KG1 (cell line): ENCODE measurements at regions not wholly inside any gene's neighbourhood (a gene's known extent, or its start where the extent isn't known, plus 50 kb on each side); places are given as distances from the start of the nearest gene placed in this dataset.

ENCODE experiments used
- DNase-seq: peaks from one replicate; lab custom pipeline; 2025; lab: John Stamatoyannopoulos, UW

DNA sequence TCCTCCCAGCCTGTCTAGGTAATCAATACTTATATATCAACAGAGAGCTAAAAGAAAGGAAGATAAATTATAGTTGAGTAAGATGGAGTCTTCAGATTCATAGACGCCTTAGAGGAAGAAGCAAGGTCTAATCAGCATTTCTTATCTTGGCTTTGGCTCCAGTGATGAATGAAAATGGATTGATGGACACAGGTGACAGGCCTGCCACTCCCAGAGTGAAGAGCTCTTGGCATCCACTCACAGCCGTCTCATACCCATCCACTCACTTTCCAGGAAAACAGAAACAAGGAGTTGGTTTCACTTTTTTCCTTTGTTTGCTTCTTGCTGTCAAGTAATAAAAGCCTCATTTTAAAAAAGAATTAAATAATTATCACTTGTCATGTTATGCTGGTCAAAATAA is 168.2 kb downstream of the MFSD1 start:
- DNase-seq = no peak

DNA sequence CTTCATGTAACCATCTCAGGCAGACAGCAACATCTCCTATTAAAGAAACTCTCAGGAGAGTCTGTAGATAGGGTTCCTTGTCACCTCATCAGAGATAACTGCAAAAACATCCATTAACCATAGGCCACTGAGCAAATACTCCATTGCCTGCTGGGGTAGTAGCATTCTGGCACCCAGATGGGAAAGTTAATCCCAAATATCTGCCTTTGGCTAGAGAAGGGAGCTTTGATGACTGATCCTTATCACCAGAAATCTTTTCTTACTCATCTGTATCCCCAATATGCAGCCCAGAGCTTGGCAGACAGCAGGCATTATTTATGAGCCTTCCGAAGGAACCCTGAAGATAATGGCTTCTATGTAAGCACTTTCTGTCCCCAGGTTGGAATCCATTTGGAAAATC is 173.1 kb downstream of the MFSD1 start:
- no peak for DNase-seq

DNA sequence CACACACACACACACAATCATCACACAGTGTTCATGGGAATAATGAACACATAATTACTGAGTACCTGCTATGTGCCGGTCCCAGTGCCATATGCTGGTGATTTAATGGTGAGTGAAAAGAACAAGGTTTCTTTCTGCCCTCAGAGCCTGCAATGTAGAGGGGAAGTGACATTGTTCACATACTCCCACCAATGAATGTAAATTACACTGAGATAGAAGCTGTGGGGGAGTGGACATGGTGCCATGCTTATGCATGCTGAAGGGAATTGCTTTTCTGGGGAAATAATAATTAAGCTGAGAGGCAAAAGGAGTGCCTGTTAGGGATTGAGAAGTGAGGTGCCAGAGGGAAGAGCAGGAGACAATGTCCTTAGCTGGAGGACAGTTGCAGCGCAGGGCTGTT is 175.1 kb downstream of the MFSD1 start:
- no peak for DNase-seq

DNA sequence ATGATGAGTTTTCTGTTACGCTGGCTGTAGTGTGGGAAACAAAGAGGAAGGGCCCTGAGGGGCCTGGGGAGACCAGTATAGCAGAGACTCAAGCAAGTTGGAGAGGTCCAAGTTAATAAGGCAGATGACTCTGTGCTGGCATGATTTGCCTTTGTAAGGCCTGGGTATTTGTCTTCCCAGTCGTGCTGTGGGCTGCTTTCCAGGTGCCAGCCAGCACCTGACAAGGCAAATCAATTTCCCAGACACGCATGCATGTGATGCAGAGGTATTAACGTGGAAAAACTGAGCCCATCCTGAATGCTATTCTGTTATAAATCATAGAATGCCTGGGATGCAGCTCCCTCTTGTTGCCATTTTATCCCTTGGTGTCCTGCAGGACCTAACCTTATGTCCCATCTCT is 175.6 kb downstream of the MFSD1 start:
- DNase-seq = no peak

DNA sequence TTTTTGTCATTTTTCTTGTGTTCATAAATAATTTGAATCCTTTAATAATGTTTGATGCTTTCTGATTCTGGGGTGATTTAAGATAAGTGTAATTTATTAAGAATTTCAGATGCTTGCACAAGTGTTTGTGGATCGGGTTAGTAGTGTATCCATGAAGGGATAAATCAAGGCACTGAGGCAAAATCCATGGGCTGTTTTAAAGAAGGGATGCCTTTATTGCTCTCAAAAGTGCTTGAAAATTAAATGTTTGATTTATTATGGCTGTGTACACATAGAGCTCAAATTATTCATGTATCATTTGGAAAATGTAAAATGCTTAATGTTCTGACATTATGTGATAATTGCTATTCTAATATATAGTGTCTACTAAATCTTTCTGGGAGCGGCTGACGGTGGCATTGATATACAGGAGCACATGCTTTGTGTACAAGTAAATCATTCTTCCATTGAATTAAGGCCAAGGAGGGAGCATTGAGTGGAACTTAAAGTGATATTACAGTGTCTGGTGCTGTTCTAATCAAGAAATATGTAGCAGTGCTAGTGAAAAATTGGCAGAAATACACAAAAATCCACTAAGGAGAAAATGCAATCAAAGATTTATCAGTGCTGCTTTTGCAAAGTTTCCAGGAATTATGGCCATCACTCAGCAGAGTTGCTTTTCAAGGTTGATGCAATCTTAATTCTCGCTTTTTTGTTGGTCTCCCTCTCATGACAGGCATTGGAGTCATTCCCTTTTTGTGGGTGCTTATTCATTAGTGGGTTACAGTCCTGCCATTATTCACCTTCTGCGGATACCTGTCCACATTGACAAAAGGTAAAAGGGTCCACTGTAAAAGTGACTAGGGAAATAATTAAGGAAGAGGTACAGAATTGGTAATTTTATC is 181.6 kb downstream of the MFSD1 start:
- no peak for DNase-seq

DNA sequence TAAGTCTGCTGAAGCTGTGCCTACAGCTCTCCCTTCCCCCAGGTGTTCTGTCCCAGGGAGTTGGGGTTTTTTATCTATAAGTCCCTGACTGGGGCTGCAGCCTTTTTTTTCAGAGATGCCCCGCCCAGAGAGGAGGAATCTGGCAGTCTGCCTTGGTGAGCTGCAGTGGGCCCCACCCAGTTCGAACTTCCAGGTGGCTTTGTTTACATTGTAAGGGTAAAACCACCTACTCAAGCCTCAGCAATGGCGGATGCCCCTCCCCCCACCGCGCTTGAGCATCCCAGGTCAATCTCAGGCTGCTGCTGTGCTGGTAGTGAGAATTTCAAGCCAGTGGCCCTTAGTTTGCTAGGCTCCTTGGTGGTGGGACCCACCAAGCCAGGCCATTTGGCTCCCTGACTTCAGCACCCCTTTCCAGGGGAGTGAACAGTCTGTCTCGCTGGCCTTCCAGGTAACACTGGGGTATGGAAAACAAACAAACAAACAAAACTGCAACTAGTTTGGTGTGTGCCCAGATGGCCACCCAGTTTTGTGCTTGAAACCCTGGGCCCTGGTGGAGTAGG is 189.4 kb downstream of the MFSD1 start:
- DNase-seq = no peak

DNA sequence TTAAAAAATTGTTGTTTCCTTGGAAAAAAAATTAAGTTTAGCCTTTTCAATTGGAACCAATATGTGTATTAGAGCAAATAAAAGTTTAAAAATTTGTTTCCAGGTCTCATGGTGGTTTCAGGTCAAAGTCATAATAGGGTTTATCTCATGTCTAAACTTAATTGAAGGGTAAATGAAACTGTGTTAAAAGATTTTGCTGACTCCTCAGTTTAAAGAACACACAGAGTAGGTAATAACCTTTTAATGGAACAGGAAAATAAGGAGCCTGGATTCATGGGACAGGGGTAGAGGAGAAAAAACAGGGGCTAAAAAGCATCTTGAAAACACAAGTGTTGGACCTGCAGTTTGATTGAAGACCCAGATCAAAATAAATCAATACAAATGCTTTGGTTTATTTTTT is 190.6 kb downstream of the MFSD1 start:
- DNase-seq = no peak

DNA sequence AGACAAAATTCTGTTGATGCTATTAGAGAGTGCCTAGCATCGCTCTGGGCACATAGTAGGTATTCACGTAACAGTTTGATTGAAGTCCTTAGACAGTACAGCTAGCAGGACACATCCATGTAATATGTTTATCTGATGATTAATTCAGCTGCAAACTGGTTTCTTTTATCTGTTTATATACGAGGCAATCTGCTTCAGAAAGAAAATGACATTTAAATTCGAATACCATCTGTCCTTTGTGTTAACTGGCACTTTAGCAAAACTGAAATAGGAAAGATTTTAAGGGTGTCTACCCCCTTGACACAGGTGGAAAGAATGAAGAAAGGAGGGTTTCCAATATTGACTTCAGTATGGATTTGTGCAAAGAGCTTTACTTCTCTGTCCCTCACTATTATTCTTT is 192.5 kb downstream of the MFSD1 start:
- no peak for DNase-seq

DNA sequence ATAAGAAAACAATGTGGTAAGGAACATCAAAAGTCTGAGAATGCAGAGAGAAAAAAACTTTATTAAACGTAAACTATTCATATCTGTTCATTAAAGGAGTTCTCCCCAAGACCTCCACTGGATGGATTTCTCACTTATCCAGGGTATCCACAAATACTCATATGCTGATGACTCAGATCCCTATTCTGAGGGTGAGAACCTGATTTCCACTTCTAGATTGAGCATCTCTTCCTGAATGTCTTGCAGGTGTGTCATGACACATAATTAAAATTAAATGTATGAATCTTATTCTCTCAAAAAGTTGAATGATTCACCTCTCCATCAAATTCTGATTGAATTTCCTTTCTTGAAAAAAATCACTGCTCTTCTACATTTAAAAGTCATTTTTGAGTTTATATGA is 199.9 kb downstream of the MFSD1 start:
- DNase-seq = no peak

DNA sequence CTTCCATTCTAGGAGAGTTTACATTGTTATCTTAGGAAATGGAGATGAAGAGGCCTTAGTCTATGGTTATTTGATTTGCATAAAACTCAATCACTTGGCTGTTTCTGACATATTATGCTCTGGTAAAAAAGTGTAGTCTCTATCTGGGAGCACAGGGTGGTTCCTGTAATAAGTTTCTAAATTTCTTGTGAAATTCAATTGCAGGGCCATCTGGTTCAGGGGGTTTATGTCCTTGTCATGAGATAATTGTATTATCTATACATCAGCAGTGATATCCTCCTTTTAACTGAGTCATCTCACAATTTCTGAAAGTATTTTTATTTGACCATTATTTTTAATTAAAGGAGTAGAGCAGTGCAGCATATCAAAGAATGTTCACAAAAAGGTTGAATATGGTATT is 203.3 kb downstream of the MFSD1 start:
- no peak for DNase-seq

DNA sequence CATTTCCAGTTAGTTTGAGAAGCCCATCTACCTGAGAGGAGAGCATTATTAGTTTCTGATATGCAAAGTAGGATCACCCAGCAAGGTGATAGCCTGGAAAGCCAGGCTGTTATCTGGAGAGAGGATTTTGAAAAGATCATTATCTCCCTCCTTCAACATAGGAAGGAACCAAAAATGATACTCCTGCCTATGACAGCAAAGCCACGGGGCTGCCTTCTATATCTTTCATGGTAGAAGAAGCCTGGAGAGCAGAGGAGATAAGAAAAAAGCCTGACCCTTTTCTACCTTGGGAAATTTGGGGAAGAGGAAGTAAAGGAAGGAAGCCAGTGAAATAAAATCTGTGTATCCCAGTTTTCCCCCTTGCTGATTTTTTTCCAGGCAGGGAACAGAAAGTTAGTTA is 205.5 kb downstream of the MFSD1 start:
- DNase-seq = no peak

DNA sequence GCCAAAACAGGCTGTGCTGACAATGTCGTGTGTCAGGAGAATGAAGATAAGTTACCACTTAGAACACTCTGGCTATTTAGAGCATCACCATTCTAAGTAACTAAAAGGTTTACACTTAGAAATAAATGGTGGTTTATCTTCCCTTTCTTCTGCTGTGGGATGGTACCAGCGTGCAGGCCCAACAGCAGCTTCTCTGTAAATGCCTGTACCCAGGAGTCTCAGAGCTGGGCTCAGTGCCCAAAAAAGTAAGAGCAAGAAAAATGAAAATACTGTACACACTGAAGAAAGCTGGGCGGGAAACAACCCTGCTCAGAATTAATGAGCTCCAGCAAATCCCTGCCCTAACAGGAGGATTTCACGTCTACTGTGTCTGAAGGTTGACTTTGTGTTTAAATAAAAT is 206.5 kb downstream of the MFSD1 start:
- DNase-seq = no peak

DNA sequence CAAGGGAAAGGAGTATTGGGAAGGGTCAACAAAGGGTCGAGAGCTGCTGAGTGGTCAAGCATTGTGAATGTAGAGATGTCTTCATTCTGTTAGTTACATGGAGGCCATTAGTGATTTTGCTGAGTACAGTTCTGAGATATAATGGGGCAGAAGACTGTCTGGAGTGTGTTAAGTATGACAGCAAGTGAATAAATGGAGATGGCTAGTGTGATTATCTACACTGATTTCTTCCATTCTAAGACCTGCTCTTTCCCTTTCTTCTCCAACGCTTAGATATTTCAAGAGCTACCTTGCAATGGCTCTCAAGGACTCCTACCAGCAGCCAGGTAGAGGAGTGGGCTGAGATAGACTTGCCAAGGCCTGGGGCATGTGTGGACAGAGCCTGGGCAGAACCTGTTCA is 216.5 kb downstream of the MFSD1 start:
- DNase-seq = no peak

DNA sequence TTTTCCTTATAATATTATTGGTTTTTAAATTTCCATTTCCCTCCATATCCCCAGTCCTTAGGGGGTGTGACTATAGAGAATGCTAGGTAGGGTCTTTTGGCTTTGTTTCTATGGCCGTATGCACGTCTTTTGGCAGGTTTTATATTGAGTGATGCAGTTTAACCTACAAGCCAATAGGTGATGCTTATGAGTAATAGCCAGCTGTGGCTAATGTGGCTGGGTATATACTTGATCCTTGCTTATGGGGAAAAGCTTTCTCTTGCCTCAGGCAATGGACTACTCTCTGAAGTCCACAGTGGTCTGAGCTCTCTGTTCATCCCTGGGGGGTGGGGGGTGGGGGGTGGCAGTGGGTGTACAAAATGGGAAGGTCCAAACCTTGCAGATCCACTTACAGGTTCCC is 223.9 kb downstream of the MFSD1 start:
- no peak for DNase-seq

DNA sequence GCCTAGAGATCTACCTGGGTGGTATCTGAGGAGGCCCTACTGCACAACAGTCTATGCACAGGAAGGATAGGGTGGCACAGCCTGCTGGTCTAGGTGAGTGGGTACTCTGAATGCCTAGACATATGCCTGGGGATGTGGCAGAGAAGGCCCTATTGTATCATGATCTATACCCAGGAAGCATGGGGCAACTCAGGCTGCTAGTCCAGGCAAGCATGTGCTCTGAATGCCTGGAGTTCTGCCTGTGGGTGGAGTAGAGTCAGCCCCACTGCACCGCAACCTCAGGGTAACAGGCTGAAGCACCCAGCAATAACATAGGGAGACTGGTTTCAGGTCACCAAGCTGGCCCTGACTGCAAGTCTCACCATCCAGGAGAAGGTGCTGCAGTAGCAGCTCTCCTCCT is 224.7 kb downstream of the MFSD1 start:
- no peak for DNase-seq

DNA sequence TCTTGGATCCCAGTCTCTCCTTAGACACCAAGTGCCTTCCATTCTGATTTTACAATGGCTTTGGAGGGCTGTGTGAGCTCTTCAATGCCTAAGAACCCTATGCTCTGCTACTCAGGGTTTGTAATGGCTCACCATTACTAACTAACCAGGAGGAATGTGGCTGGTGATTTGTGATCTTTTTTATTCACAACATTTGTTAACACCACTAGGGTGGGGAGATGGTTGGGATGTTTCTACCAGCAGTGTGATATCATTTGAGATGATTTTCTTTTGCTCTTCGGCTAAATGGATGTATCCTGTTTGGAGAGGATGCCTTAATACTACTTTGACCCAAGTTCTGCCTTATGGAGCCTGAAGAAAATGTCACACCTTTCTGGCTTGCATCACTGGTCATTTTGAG is 226.9 kb downstream of the MFSD1 start:
- no peak for DNase-seq

DNA sequence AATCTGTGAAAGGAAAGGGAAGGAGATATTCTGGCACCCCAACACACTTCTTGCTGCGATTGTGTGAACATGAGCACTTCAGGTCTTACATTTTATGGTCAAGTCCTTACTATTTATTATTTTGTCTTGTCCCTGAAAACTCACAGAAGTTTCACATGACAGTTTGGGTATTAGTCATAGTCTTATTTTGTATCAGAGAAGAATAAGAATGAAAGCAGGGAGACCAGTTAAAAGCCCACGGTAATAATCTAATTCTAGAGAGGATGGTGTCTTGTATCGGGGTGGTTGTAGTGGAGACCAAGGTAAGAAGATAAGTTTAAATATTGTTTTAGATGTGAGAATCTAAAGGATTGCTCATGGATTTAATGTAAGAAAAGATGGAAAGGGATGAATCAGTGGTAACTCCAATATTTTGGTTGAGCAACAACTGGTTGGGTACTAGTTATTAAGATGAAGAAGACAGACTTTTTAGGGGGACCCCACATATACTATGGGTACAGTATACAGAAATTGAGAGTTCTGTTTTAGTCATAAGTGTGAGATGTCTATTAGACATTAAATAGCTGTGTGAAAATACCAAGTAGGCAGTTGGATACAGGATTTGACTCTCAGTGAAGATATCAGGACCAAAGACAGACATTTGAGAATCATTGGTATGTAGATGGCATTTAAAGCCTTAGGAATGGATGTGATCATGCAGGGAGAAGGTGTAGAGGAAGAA is 227.6 kb downstream of the MFSD1 start:
- DNase-seq = no peak

DNA sequence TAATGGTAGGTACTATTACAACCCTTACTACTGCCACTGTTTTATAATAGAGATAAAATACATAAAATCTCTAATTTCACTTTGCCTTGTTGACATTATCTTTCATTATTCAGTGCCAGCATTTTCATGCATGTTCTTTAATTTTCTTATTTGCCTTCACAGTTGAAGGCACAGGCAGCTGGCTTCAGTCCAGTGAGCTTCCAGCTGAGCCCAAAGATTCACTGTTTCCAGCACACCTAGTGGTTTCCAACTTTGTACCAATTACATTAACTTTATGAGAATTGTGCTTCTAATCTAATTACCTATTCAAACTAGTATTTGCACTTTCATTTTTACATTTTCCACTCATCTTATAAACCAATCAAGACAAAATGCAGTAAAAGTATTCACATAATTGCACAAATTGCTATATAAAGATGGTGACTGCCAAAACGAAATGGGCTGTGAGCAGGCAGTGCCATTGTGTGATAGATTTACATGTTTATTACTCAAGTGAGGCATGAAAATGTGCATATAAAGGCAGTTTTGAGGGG is 228.3 kb downstream of the MFSD1 start:
- DNase-seq = no peak

DNA sequence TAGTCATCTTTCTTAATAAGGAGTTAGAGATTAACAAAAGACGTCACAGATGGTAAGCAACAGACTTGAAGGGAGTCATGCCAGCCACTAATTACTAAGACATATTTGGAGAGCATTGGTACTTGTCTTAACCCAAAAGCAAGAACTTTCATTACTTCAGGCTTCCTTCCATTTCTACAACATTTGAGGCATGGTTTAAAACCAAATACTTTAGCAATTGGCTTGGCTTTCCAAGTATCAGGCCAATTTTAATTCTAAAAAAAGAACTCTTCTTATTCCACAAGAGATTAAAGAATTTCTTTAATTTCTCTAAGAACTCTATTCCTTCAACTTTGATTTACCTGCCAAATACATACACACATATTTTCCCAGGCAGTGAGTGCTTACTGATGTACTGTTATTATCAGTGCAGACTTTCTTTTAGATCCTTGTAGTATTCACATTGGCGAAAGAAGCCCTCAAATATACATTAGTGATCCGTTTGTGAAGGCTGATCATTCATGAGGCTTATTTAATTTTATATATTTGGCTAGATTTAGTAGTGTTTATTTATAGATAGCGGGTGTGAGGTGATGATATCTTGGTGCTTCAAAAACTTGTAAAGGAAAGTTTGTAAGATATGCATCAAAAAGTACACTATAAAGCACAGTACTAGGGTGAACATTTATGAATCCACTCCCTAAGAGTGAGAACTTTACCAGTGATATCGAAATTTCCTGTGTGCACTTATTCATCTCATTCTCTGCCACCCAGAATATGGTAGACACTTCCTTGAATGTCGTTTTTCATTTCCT is 229.2 kb downstream of the MFSD1 start:
- no peak for DNase-seq

DNA sequence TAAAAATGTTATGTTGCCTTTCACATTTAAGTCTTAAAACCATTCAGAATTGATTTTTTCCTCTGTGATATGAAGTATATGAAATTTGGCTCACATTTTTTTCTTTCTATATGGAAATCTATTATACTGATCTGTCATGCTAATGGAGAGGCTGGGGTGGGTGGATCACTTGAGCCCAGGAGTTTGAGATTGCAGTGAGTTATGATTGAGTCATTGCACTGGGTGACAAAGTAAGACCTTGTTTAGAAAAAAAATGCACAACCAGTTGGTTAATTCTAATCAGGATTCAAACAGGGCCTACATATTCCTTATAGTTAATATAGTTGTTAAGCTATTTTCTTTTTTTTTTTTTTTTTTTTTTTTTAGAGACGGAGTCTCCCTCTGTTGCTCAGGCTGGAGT is 230.5 kb downstream of the MFSD1 start:
- DNase-seq = no peak

DNA sequence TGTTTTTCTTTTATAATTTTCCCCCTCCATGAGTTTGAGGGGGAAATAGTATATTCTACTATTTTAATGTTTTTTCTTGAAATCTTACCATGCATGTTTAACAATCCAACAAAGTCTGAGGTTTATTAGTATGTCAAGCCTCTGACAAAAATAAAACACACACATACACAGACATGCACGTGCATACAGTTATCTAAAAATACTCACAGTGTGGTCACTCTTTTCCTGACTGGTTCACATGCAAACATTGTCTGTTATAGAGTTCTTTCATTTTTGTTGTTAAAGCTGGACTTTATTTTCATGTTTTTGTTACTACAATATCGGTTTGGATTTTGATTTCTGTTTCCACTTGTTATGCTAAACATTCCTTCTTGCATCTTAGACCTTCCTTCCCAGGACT is 236.6 kb downstream of the MFSD1 start:
- no peak for DNase-seq

DNA sequence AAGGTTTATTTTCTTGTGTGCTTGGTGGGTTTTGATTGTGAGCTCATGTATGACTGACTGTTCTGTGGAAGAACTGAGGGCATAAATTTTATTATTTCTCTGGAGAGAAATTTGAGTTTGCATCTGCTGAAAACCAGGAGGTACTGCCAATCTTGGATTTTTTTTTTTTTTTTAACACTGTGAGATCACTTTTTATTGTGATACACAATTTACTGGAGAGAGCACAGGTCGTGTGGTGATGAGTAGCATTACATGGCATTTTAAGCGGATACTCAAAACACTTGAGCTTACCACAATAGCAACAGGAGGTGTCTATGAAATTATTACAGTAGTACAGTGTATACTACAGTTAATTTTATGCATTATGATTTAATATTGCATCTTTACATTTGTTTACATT is 237.4 kb downstream of the MFSD1 start:
- no peak for DNase-seq
